ENCODE measurements at regions not wholly inside any gene's neighbourhood (a gene's known extent, or its start where the extent isn't known, plus 50 kb on each side); places are given as distances from the start of the nearest gene placed in this dataset.
A peak's percentile ranks its signal among the peaks of the same experiment; 100 is the strongest.

DNA sequence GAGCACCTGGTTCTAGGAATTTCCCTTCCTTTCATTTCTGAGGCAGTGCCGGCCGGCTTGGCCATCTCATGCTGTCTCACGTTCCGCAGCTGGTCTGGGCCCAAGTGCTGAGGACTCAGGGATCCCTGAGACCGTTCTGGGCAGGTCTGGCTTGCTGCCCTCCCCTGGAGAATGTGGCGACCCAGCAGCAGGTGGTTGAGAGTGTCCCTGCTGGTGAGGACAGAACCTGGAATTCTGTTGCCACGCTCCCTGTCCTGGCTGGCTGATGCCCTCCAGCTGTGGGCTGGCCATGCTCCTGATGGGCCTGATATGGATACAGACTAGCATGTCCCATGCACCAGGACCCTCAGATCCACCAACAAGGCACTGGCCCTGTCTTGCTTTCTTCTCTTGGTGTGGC is 114.0 kb upstream of the C1QTNF9B start:
- DNase-seq, result no peak

GRCh38 chr13:24012648-24013047 is 115.3 kb upstream of the C1QTNF9B start:
- DNase-seq, result no peak

DNA sequence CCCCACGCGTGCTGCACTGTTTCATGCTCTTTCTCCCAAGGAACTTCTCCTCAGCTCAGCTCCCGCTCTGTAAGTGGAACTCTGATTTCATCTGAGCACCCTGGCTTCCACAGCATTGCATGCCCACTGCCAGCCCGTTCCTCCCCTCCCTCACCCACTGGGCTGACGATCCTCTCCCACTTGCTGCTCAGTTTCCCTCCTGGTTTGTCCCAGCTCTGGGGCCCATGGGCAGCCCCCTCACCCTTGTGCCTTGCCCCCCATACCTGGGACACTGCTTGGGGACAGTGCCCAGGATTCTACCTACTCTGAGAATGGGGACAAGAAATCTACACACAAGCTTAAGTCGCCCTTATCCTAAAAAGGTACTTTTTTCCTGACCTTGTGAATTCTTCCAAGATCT is 115.9 kb upstream of the C1QTNF9B start:
- DNase-seq, result no peak

- no peak for DNase-seq
Observed at GRCh38 chr13:24016046-24016445, 118.7 kb upstream of the C1QTNF9B start.

GRCh38 chr13:24022568-24022967 is 125.3 kb upstream of the C1QTNF9B start:
- DNase-seq, result no peak

- no peak for DNase-seq
Observed at GRCh38 chr13:24023073-24023472, 125.8 kb upstream of the C1QTNF9B start.

DNA sequence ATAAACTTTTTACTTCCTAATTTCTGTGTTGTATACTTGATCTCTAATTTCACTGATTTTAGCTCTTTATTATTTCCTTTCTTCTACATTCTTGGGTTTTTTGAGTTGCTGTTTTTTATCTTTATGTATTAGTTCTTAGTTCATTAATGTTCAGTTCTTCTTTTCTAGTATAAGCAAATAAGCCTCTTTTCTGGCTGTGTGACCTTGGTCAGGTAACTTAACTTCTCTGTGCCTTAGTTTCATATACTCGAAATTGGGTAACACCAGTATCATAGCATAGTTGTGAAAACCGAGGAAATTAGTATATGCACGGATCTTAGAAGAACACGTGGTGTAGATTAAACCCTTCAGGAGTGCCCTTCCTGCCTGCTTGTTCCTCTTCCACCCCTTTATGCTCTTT is 130.2 kb upstream of the C1QTNF9B start:
- DNase-seq, result no peak

GRCh38 chr13:24032252-24032651 is 128.3 kb upstream of the SPATA13 start:
- no peak for DNase-seq

- DNase-seq, result no peak
Observed at GRCh38 chr13:24032674-24033073, 127.8 kb upstream of the SPATA13 start.

- DNase-seq, result no peak
Observed at GRCh38 chr13:24033527-24034302, 126.8 kb upstream of the SPATA13 start.

- no peak for DNase-seq
Observed at GRCh38 chr13:24035411-24035810, 125.1 kb upstream of the SPATA13 start.

DNA sequence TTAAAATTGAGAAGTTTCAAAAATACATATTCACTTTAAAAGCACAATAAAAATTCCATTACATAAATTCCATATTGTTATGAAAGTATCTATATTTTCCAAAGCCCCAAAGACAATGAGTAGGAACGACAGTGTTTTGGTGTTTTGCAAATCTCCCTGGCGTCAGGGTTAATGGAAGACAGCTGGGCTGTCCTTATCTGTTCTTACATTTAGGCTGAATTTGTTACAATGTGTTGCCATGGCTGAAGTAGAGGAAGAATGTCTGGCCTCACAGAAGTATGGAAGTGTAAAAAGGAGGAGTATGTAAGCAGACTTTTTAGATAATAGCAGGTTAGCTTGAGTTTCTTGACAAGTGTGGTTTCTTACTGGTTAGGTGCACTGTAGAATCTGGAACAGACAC is 124.4 kb upstream of the SPATA13 start:
- DNase-seq, result no peak

DNA sequence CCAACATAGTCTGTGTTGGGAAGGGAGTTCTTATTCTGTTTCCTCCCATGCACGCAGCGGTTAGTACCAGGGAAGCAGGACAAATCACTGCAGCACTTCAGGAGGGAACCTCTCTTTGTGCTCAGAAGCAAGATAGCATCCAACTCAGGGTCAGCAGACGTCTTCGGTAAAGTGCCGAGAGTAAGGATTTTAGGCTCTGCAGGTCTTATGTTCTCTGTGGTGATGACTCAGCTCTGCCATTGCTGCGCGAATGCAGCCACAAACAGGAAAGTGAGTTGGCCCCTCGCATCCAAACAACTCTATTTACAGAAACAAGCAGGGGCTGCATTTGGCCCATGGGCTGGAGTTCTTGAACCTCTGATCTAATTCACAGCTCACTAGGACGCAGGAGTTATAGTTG is 122.1 kb upstream of the SPATA13 start:
- DNase-seq, result peak in 1 of 5 experiments; percentile 78

GRCh38 chr13:24038841-24039330 is 121.6 kb upstream of the SPATA13 start:
- DNase-seq, result peak in 1 of 5 experiments; percentile 13

GRCh38 chr13:24039621-24040475 is 120.7 kb upstream of the SPATA13 start:
- DNase-seq, result peak in 1 of 5 experiments; percentile 40

- no peak for DNase-seq
Observed at GRCh38 chr13:24040835-24041234, 119.7 kb upstream of the SPATA13 start.

- no peak for DNase-seq
Observed at GRCh38 chr13:24041651-24042225, 118.8 kb upstream of the SPATA13 start.

DNA sequence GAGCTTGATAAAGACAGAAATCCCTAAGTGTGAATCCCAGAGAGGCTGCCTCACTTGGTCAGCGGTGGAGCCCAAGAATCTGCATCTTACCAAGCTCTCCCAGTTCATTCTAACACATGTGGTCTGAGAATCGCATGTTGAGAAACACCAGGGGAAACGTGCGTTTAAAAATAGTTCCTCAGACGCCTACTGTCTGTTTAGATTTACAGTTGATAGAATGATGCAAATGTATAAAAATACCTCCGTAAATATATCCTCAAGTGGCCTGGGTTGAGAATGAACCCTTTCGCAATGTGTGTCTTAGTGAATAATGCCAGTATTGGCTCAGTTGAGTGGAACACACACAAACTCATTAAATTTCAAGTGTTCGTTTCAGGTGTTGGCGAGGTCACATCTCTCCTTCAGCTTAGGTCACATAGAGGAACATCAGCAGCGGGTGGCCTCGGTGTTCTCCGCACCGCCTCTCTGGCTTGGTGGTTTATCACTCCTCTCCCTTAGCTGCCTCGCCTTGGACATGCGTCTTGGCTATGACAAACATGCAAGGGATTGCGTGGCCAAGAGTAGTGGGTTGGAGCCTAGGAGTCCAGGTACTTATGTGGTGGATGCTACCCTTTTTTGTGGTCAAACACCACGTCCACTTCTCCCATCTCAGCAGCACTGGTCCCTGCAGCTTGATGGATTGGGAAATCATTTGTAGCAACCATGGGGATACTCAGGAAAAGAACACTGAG is 117.6 kb upstream of the SPATA13 start:
- no peak for DNase-seq

DNA sequence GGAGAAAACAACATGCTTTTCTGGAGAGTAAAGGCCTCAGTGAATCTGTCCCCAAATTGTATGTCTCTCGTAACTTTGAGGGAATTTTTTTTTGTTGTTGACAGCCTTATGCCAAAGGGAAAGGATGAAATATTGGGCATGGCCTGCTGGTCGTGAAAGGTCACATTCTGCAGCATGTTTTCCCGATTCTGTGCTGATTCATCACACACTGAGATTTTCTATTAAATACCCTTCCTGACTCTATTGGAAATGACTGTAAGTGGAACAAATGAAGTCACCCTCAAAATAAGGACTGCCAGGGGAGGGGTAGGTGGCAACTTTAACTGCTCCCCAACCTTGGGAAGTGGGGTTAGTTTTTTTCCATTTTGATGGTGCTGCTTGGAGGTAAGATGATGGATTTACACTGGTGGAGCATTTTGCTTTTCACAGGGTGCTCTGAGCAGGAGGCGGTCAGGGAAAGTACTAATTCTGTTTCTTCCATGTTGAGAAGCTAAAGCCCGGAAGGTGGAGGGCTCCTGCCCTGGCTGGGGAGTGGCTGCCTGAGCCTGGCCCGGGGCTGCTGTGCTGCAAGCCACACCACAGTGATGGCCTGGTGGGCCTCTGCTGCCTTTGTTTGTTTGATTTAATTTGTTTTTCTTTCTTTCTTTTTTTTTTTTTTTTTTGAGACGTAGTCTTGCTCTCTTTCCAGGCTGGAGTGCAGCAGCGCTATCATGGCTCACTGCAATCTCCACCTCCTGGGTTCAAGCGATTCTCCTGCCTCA is 116.8 kb upstream of the SPATA13 start:
- DNase-seq, result no peak

- no peak for DNase-seq
Observed at GRCh38 chr13:24045597-24045996, 114.9 kb upstream of the SPATA13 start.

GRCh38 chr13:24050292-24050711 is 110.2 kb upstream of the SPATA13 start:
- peak in 1 of 5 experiments; percentile 62 for DNase-seq

Data from T-helper 2 cell (primary cell).